Ishikawa (cell line): ENCODE measurements at regions not wholly inside any gene's neighbourhood (a gene's known extent, or its start where the extent isn't known, plus 50 kb on each side); places are given as distances from the start of the nearest gene placed in this dataset.

Experiments
- CEBPB ChIP-seq: IDR thresholded peaks from 2 replicates; pipeline ENCODE4 v1.6.1; 2012
- CREB1 ChIP-seq: IDR thresholded peaks from 2 replicates; pipeline ENCODE4 v1.6.1; 2012; ENCODE audit warnings: low read depth
- EGR1 ChIP-seq: IDR thresholded peaks from 2 replicates; pipeline ENCODE4 v1.6.1; 2012
- EP300 ChIP-seq: IDR thresholded peaks from 2 replicates; pipeline ENCODE4 v1.6.1; 2012; ENCODE audit warnings: borderline replicate concordance
- FOXM1 ChIP-seq: IDR thresholded peaks from 2 replicates; pipeline ENCODE4 v1.6.1; 2012; ENCODE audit warnings: low read depth, borderline replicate concordance
- MAX ChIP-seq: IDR thresholded peaks from 2 replicates; pipeline ENCODE4 v1.6.1; 2012
- NFIC ChIP-seq: IDR thresholded peaks from 2 replicates; pipeline ENCODE4 v1.6.1; 2012
- RAD21 ChIP-seq: IDR thresholded peaks from 2 replicates; pipeline ENCODE4 v1.6.1; 2012; ENCODE audit warnings: low read depth
- REST ChIP-seq: IDR thresholded peaks from 2 replicates; pipeline ENCODE4 v1.6.1; 2012; ENCODE audit warnings: low read depth, mild to moderate bottlenecking
- TAF1 ChIP-seq: IDR thresholded peaks from 2 replicates; pipeline ENCODE4 v1.6.1; 2012; ENCODE audit warnings: low read depth, mild to moderate bottlenecking
- TCF12 ChIP-seq: IDR thresholded peaks from 2 replicates; pipeline ENCODE4 v1.6.1; 2012; ENCODE audit warnings: low read depth
- TEAD4 ChIP-seq: IDR thresholded peaks from 2 replicates; pipeline ENCODE4 v1.6.1; 2012
- USF1 ChIP-seq: IDR thresholded peaks from 2 replicates; pipeline ENCODE4 v1.6.1; 2012
- YY1 ChIP-seq: IDR thresholded peaks from 2 replicates; pipeline ENCODE4 v1.6.1; 2012; ENCODE audit warnings: low read depth
- ZBTB7A ChIP-seq: IDR thresholded peaks from 2 replicates; pipeline ENCODE4 v1.6.1; 2012; ENCODE audit warnings: low read depth

- TF ChIP-seq CREB1 (no peak), YY1 (no peak), NFIC (no peak), TAF1 (no peak), ZBTB7A (no peak), EP300 (no peak), CEBPB (no peak), REST (no peak), FOXM1 (no peak), TCF12 (no peak), TEAD4 (no peak), EGR1 (no peak), USF1 (no peak)
Measured at GRCh38 chr14:86774916-86775315, 1218.1 kb downstream of the GALC start.

GRCh38 chr14:86772075-86772474 is 1220.9 kb downstream of the GALC start:
- TF ChIP-seq EGR1 = no peak
- no peak for TF ChIP-seq CEBPB
- TF ChIP-seq YY1 = no peak
- no peak for TF ChIP-seq TAF1
- TF ChIP-seq TCF12 = no peak
- no peak for TF ChIP-seq FOXM1

- TF ChIP-seq TCF12 = no peak
- TF ChIP-seq ZBTB7A = no peak
- TF ChIP-seq EGR1 = no peak
- TF ChIP-seq CEBPB = no peak
- TF ChIP-seq YY1 = no peak
- TF ChIP-seq RAD21 = no peak
- no peak for TF ChIP-seq NFIC
- TF ChIP-seq USF1 = no peak
- TF ChIP-seq TAF1 = no peak
- TF ChIP-seq FOXM1 = no peak
- no peak for TF ChIP-seq REST
- no peak for TF ChIP-seq MAX
- no peak for TF ChIP-seq EP300
- TF ChIP-seq CREB1 = no peak
- TF ChIP-seq TEAD4 = no peak
Measured at GRCh38 chr14:86770186-86770585, 1222.8 kb downstream of the GALC start.

GRCh38 chr14:86766469-86766868 is 1226.5 kb downstream of the GALC start:
- TF ChIP-seq TCF12 (no peak), RAD21 (no peak), EGR1 (no peak)

GRCh38 chr14:86761611-86762010 is 1231.4 kb downstream of the GALC start:
- TF ChIP-seq EP300 = no peak
- TF ChIP-seq USF1 = no peak
- TF ChIP-seq YY1 = no peak
- TF ChIP-seq CREB1 = no peak
- no peak for TF ChIP-seq ZBTB7A
- TF ChIP-seq REST = no peak
- TF ChIP-seq MAX = no peak
- no peak for TF ChIP-seq TAF1
- TF ChIP-seq CEBPB = no peak
- TF ChIP-seq EGR1 = no peak
- TF ChIP-seq FOXM1 = no peak
- no peak for TF ChIP-seq RAD21
- TF ChIP-seq NFIC = no peak
- no peak for TF ChIP-seq TEAD4
- no peak for TF ChIP-seq TCF12
